Aorta (tissue), 5 donors: ENCODE measurements at regions not wholly inside any gene's neighbourhood (a gene's known extent, or its start where the extent isn't known, plus 50 kb on each side); places are given as distances from the start of the nearest gene placed in this dataset.

Source experiments
- ATAC-seq: fragments of 200-7000 bp; cut with Tn5 transposase; one replicate; pipeline ENCODE4 v1.9.1; 2022; ENCODE audit warnings: moderate library complexity; ENCODE audit not compliant: low FRiP score
- DNase-seq, 2 donors: peaks; one replicate each; pipeline ENCODE4 v3.0.0-alpha.2; 2020
- H3K27ac ChIP-seq, 2 donors: one replicate each; pipeline ENCODE4 v1.5.1; 2013; ENCODE audit warnings: low read length in 2 of 2, mild to moderate bottlenecking in 2 of 2, moderate library complexity in 2 of 2, control low read depth in 1 of 2, inconsistent platforms in 1 of 2, low read depth in 1 of 2
- H3K27me3 ChIP-seq, 2 donors: one replicate each; pipeline ENCODE4 v1.6.1; 2013; ENCODE audit warnings: control low read depth in 1 of 2, low read length in 1 of 2, mild to moderate bottlenecking in 1 of 2, moderate library complexity in 1 of 2; ENCODE audit not compliant: insufficient read depth in 2 of 2, control insufficient read depth in 1 of 2
- H3K36me3 ChIP-seq, 2 donors: one replicate each; pipeline ENCODE4 v1.6.1; 2013; ENCODE audit warnings: control low read depth in 1 of 2, low read length in 1 of 2, mild to moderate bottlenecking in 1 of 2; ENCODE audit not compliant: insufficient read depth in 2 of 2, control insufficient read depth in 1 of 2
- H3K4me1 ChIP-seq, 2 donors: one replicate each; pipeline ENCODE4 v1.6.1; 2013; ENCODE audit warnings: low read length in 2 of 2, control low read depth in 1 of 2, mild to moderate bottlenecking in 1 of 2, moderate library complexity in 1 of 2; ENCODE audit not compliant: insufficient read depth in 2 of 2, control insufficient read depth in 1 of 2
- H3K4me3 ChIP-seq, 2 donors: one replicate each; pipeline ENCODE4 v1.5.1; 2013; ENCODE audit warnings: low read length in 2 of 2, control low read depth in 1 of 2, mild to moderate bottlenecking in 1 of 2
- H3K9me3 ChIP-seq: one replicate; pipeline ENCODE4 v1.6.1; 2013; ENCODE audit warnings: mild to moderate bottlenecking, low read length; ENCODE audit not compliant: control insufficient read depth
- WGBS, 2 donors: extraction: QIAGEN DNeasy Blood & Tissue Kit; methylation state at CpG; one replicate each; pipeline ENCODE4 v1.1.7; 2013; 5-methylcytosine and 5-hydroxymethylcytosine counted together
- intact Hi-C, 2 donors: fragments of 100-400 bp; cut with DNase I; formaldehyde crosslinking; loops; one replicate each; pipeline versions ENCODE4 v1.14.2 to v1.15.0; 2022
- donor health status: healthy with polysubstance abuse.
- donor health status: Bipolar disorder and iron deficiency.
- donor health status: DM: no; HTN: no; CAD: no.
- donor health status: DM: no; HTN: no; CAD: no.
- donor health status: DM: yes; HTN: yes; CAD: no.

DNA sequence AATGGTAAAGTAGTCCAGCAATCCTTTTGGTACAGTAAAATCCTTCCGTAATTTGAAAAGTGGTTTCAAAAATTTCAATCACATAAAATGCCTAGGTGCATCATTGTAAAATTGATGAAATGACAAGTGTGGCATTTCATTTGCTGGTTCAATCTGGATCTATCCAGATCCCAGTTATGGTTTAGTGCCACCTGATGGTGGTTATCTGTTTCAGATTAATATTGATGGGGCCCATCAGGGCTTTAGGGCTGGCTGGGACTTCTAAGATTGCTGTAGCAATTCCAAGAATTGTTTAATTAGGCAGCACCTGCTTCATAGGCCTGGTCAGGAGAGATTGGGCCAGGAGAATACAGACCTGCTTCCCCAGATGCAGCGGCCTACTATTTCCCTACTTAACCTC is 55.5 kb upstream of the PIK3C3 start:
- no peak for ATAC-seq
- peaks cover 1% of the 10 kb centered on the region for H3K9me3 ChIP-seq
- intact Hi-C loops = no loop called here
- no peak overlapping the region for H3K27ac ChIP-seq
- 96 to 97% methylated on average over 2 of the region's 2 CpGs for WGBS, 2 donors
- DNase-seq = no peak
- no peak overlapping the region for H3K4me3 ChIP-seq
- H3K27me3 ChIP-seq = no peaks in the 10 kb centered on the region
- H3K36me3 ChIP-seq = no peaks in the 10 kb centered on the region
- H3K4me1 ChIP-seq = peaks cover 0 to 2% of the 10 kb centered on the region in 2 donors

DNA sequence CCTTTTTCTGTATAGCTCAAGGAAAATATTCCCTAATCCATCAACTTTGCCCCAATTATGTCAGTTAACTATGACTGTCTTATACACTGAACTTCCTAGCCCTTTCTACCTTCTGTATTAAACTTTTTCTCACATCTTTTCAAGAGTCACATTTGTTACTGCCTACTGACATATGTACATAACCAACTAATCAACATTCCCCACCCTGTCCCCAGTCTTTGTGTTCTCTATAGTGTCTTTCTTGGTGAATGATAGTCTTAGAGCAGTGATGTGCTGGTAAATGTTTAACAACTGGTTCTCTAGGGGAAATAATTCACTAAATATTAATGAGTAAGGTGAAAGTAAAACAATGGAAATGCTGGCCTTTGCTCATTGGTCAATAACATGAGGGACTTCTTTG is 61.6 kb upstream of the PIK3C3 start:
- intact Hi-C loops = no loop called here
- H3K9me3 ChIP-seq = peaks cover 1% of the 10 kb centered on the region
- no peaks in the 10 kb centered on the region for H3K36me3 ChIP-seq
- no peak overlapping the region for H3K27ac ChIP-seq
- H3K4me3 ChIP-seq = no peak overlapping the region
- no peaks in the 10 kb centered on the region for H3K27me3 ChIP-seq
- no peak for ATAC-seq
- no peak for DNase-seq
- H3K4me1 ChIP-seq = no peaks in the 10 kb centered on the region

DNA sequence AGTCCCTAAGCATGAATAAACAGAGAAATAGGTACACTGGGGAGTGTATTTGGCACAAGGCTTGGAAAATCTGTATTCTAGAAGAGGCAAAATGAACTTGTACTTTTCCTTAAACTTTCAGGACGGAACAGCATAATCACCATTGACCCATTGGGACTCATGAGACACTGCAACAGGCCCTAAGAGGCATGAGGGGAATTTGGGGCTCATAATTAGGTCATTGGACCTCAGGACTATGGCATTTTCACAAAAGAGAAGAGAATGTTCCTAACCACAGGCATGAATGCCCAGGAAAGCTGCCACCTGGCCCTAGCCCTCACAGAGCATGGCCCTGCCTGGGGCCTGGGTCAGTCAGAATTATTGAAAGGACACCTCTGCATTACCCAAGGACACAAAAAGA is 67.9 kb upstream of the PIK3C3 start:
- no peaks in the 10 kb centered on the region for H3K4me1 ChIP-seq
- H3K4me3 ChIP-seq = no peak overlapping the region
- 0 to 51% methylated on average over 1 of the region's 1 CpG for WGBS, 2 donors
- H3K9me3 ChIP-seq = no peaks in the 10 kb centered on the region
- H3K27me3 ChIP-seq = no peaks in the 10 kb centered on the region
- DNase-seq (no peak), ATAC-seq (no peak)
- H3K27ac ChIP-seq = no peak overlapping the region
- H3K36me3 ChIP-seq = no peaks in the 10 kb centered on the region
- intact Hi-C loops = no loop called here

DNA sequence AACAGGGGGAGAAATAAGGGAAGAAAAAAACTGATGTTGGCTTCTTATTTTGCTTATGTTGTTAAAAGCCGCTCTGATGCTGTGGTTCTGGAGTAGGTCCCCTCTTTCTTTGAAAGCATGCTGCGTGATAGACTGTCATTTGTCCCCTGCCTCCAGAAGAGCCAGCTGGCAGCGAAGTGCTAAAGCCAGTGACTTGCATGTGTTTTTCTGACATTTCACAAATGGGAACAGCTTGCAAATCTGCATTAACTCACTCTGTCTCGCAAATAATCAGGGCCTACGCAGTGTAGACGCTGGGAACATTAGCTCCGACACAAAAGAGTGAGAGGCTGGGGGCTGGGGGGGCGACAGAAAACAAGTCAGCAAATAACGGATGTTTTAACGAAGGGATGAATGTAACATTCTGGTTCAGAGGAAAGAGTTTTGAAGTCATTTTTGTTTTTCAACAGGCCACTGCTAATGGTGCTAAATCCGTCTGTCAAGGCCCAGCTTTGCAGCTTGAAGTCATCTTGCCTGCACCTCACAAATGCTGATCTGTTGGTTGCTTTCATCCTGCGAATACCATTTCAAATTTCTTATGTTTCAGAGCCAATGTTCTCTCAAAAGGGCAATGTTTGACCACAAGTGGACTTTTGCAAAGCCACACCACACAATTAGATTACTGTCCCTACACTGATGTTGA is 68.8 kb upstream of the PIK3C3 start:
- WGBS, 2 donors = 36 to 44% methylated on average over 12 of the region's 12 CpGs
- Histone ChIP-seq H3K27ac (no peak overlapping the region), H3K4me3 (no peak overlapping the region), H3K9me3 (no peaks in the 10 kb centered on the region), H3K4me1 (no peaks in the 10 kb centered on the region), H3K27me3 (no peaks in the 10 kb centered on the region), H3K36me3 (no peaks in the 10 kb centered on the region)
- DNase-seq (no peak), ATAC-seq (no peak)
- intact Hi-C loops = no loop called here

DNA sequence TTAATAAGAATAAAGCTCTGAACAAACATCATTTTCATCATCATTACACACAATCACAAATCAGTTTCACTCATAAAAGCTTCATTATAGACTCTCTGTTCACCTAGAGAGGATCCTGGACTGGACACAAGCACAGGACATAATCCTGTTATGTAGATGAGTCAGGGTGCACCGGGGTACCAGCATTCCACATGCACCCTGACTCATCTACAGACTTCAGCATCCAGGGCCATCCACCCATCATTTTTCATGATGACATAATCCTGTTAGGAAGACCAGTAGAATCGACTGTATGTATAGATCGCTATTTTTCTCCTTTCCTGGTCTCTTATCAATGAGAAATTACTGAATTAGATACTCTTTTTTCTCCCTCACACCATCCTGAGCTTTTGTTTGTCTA is 73.7 kb upstream of the PIK3C3 start:
- 78% methylated on average over 3 of the region's 3 CpGs for WGBS, 2 donors
- intact Hi-C loops = no loop called here
- no peak overlapping the region for H3K27ac ChIP-seq

DNA sequence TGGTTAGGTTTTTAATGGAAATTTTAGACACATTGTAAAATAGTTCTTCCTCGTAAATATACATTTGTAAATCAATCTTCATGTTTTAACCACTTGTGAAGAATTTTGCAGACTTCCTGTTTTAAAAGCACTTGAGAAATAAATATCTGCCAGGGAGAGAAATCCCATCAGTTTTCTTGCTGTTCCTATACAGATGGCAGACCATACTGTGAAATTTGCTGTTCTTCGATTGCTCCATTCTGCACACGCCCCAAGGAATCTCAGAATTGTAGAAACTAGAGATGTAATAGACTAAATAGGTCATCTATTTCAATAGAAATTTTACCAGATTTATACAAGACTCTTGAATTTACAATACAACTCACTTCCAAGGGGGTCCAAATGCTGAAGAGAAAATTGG is 75.8 kb upstream of the PIK3C3 start:
- H3K36me3 ChIP-seq = no peaks in the 10 kb centered on the region
- WGBS, 2 donors = 32 to 51% methylated on average over 3 of the region's 3 CpGs
- ATAC-seq (no peak), DNase-seq (no peak)
- H3K4me3 ChIP-seq = no peak overlapping the region
- H3K27me3 ChIP-seq = no peaks in the 10 kb centered on the region
- H3K9me3 ChIP-seq = no peaks in the 10 kb centered on the region
- intact Hi-C loops = no loop called here
- no peaks in the 10 kb centered on the region for H3K4me1 ChIP-seq
- no peak overlapping the region for H3K27ac ChIP-seq

More for the DNA sequence above, 73.7 kb upstream of the PIK3C3 start:
- Histone ChIP-seq H3K27me3 (no peaks in the 10 kb centered on the region), H3K4me1 (no peaks in the 10 kb centered on the region), H3K9me3 (no peaks in the 10 kb centered on the region), H3K4me3 (no peak overlapping the region), H3K36me3 (no peaks in the 10 kb centered on the region)
- no peak for DNase-seq
- ATAC-seq = no peak

DNA sequence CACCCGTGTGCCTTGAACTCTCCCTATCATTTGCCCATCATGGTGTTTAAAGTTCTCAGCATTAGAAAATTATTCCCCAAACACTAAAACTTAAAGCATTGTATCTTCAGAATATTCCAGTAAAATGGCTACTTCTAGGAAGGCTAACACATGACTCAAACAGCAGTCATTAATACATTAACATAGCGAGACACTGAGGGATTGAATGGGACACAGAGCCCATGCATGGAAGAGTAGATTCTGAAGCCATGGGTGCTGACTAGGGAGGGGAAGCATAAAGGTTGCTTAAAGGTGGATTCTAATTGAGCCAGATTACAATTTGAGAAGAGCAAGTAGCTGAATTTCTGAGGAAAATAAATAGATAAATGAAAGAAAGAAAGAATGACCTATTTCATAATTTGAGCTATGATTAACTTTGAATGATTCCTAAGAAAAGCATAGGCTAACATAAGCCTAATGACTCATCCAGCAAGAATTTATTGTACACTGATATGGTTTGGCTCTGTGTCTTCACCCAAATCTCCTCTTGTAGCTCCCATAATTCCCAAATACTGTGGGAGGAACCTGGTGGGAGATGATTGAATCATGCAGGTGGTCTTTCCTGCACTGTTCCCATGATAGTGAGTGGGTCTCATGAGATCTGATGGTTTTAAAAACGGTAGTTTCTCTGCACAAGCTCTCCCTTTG is 79.8 kb upstream of the PIK3C3 start:
- Histone ChIP-seq H3K27me3 (no peaks in the 10 kb centered on the region), H3K4me3 (no peak overlapping the region), H3K36me3 (no peaks in the 10 kb centered on the region), H3K4me1 (no peaks in the 10 kb centered on the region), H3K27ac (no peak overlapping the region), H3K9me3 (no peaks in the 10 kb centered on the region)
- intact Hi-C loops = no loop called here
- ATAC-seq (no peak), DNase-seq (no peak)
- 75 to 77% methylated on average over 3 of the region's 3 CpGs for WGBS, 2 donors

DNA sequence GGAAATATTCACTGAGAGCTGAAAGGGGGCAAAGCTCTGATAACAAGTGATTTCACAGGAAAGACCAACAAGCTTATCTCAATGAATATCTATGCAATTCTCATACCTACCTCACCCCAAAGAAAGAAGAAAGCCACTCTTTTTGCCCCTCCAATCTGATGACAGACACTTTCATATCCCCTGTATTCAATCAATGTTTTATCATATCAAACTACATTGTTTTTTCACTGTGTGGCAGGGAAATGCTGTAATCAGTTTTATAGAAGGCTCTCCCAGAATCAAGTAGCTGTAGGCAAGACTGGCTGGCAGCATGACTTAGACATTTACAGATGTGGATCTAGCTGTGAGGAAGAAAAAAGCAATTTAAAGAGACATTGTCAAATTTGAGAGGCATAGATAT is 81.3 kb upstream of the PIK3C3 start:
- no peaks in the 10 kb centered on the region for H3K36me3 ChIP-seq
- H3K4me1 ChIP-seq = no peaks in the 10 kb centered on the region
- DNase-seq (no peak), ATAC-seq (no peak)
- no peaks in the 10 kb centered on the region for H3K27me3 ChIP-seq
- H3K27ac ChIP-seq = no peak overlapping the region
- intact Hi-C loops = no loop called here
- H3K9me3 ChIP-seq = no peaks in the 10 kb centered on the region
- no peak overlapping the region for H3K4me3 ChIP-seq

DNA sequence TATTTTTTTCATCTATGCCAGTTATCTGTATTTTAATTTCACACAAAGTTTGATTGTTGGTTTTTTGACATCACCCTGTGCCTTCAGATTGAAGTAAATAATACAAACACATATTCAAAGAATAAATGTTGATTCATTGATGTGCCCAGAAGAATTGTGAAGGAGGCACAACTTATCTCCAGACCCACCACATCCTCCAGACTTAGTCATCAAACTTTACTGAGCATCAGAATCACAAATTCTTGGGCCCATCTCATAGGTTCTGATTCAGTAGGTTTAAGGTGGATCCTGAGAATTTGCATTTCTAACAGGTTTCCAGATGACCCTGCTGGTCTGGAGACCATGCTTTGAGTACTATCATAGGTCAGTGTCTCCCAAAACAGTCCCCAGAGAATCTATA is 82.8 kb upstream of the PIK3C3 start:
- Histone ChIP-seq H3K9me3 (no peaks in the 10 kb centered on the region), H3K27ac (no peak overlapping the region), H3K4me1 (no peaks in the 10 kb centered on the region), H3K36me3 (no peaks in the 10 kb centered on the region), H3K4me3 (no peak overlapping the region), H3K27me3 (no peaks in the 10 kb centered on the region)
- ATAC-seq (no peak), DNase-seq (no peak)
- intact Hi-C loops = no loop called here
